ENCODE measurements at regions not wholly inside any gene's neighbourhood (a gene's known extent, or its start where the extent isn't known, plus 50 kb on each side); places are given as distances from the start of the nearest gene placed in this dataset.
A peak's percentile ranks its signal among the peaks of the same experiment; 100 is the strongest.
"Not testable (repeated sequence)": the region's sequence is repeated elsewhere in the genome, so short reads cannot be mapped to it uniquely, and the experiment has no call there.

DNA sequence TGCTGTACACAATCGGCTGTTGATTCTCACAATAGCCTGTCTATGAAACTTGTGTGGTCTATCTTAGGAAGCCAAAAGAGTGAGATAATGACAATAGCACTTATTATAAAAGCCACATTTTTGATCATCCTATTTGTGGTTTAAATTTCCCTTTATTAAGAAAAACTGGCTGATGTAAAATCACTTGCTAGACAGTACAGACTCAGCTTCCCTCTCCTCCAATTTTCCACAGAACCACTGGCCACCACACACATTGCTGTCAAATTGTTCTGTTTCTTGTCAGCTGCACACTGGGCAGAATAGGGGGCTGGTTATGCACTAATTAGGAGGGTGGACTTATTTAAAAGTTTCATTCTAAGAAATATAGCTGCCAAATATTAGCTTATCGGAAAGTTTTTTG is 425.9 kb downstream of the EPHA3 start:
- DNase-seq, result no peak
- in situ Hi-C loops (cut with HindIII; ENCODE audit: low pct_ligation_motif_present, low pct_unique_long_range_greater_than_20kb, low sequenced_read_pairs), result no loop called here

DNA sequence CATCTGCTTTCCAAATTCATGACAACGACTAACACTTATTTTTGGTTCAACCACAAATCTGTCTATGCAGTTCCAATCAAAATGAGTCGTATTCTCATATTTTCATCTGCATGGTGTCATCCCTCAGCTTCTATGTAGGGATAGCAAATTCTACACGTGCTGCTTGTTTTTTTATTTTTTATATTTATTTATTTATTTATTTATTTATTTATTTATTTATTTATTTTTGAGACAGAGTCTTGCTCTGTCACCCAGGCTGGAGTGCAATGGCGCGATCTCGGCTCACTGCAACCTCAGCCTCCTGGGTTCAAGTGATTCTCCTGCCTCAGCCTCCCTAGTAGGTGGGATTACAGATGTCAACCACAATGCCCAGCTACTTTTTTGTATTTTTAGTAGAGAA is 447.2 kb downstream of the EPHA3 start:
- in situ Hi-C loops (cut with HindIII; ENCODE audit: low pct_ligation_motif_present, low pct_unique_long_range_greater_than_20kb, low sequenced_read_pairs); DNase-seq: not testable (repeated sequence)

DNA sequence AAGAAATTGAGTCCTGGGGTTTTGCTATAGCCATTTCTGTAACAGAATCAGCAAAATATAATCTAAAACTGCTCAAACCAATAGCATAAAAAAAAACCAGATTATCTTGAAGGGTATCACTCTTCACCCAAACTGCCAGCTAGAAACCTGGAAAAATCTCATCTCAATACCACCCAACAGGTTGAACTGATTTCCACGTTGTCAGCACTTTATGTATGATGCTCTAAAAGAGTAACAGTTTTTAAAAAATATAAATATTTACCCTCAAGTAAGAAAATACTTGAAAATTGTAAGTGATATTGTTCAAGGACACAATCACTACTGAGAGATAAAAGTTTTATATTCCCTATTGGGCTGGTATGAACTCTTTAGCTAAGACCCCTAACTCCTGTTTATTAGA is 451.3 kb downstream of the EPHA3 start:
- DNase-seq, result no peak
- in situ Hi-C loops (cut with HindIII; ENCODE audit: low pct_ligation_motif_present, low pct_unique_long_range_greater_than_20kb, low sequenced_read_pairs), result no loop called here

- DNase-seq, result no peak
- in situ Hi-C loops (cut with HindIII; ENCODE audit: low pct_ligation_motif_present, low pct_unique_long_range_greater_than_20kb, low sequenced_read_pairs), result no loop called here
Measured at GRCh38 chr3:89560568-89560967, 453.1 kb downstream of the EPHA3 start.

DNA sequence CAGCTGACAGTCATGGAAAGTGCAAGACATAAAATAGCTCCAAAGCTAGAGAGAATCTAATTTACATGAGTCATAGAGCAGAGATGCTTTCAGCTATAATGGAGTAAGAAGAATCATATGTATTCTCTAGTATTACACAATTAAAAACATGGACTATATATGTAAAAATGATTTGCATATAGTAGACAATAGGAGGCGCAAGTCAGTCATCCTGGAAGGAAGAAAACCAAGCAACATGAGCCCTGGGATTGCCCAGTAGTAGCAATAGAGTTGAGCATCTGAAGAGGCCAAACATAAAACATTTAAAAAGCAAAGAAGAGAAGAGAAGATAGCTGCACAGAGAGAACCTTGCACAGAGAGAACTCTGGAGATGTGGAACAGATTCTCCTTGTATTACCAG is 455.0 kb downstream of the EPHA3 start:
- DNase-seq, result peak; percentile 1
- in situ Hi-C loops (cut with HindIII; ENCODE audit: low pct_ligation_motif_present, low pct_unique_long_range_greater_than_20kb, low sequenced_read_pairs), result no loop called here

DNA sequence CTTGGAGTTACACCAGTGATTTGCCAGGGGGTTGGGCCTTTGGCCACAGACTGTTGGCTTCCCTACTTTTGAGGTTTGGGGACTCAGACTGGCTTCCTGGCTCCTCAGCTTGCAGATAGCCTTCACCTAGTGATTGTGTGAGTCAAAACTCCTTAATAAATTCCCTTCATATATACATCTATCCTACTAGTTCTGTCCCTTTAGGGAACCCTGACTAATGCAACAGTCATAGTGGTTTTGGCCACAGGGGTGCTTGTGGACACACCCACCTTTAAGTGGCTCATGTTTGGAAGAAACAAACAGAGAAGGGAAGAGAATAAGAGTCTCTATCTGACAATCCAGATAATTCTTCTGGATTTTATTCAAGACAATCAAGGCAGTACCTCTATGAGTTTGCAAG is 457.7 kb downstream of the EPHA3 start:
- DNase-seq, result no peak
- in situ Hi-C loops (cut with HindIII; ENCODE audit: low pct_ligation_motif_present, low pct_unique_long_range_greater_than_20kb, low sequenced_read_pairs), result no loop called here

DNA sequence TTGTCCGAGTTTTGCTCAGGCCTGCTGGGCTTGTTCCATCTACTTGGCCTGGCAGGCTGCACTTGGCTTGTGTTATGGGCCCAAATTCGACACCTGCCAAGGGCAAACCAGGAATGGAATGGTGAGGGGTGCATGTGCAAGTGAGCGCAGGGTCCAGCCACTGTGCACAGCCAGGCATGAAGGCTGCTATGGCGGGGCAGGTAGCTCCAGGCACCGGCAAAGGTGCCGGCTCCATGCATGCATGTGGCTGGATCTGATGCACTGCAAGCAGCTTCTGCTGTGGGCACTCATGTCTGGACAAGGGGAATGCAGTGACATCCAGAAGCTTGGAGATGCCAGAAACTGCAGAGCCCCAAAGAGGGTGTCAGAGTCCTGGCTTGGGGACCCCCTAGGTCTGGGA is 463.0 kb downstream of the EPHA3 start:
- no peak for DNase-seq
- in situ Hi-C loops (cut with HindIII; ENCODE audit: low pct_ligation_motif_present, low pct_unique_long_range_greater_than_20kb, low sequenced_read_pairs), result no loop called here

- in situ Hi-C loops (cut with HindIII; ENCODE audit: low pct_ligation_motif_present, low pct_unique_long_range_greater_than_20kb, low sequenced_read_pairs), result no loop called here
- no peak for DNase-seq
Measured at GRCh38 chr3:89571298-89571697, 463.9 kb downstream of the EPHA3 start.

- DNase-seq, result no peak
- in situ Hi-C loops (cut with HindIII; ENCODE audit: low pct_ligation_motif_present, low pct_unique_long_range_greater_than_20kb, low sequenced_read_pairs), result no loop called here
Measured at GRCh38 chr3:89571707-89572106, 464.3 kb downstream of the EPHA3 start.

DNA sequence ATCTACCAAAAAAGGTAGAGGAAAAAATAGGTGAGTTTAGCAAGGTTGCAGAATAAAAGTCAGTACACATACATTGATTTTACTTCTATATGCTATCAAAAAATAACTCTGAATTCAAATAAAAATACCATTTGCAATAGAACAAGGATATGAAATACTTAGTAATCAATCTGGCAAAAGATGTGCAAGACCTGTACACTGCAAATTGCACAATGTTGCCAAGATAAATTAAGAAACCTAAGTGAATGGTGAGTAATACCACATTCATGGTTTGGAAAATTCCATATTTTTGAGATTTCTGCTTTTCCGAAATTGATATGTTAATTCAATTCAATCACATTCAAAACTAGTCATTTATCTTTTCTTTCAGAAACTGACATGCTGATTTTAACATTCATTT is 464.8 kb downstream of the EPHA3 start:
- DNase-seq, result no peak
- in situ Hi-C loops (cut with HindIII; ENCODE audit: low pct_ligation_motif_present, low pct_unique_long_range_greater_than_20kb, low sequenced_read_pairs), result no loop called here

GRCh38 chr3:89576417-89576816 is 469.0 kb downstream of the EPHA3 start:
- in situ Hi-C loops (cut with HindIII; ENCODE audit: low pct_ligation_motif_present, low pct_unique_long_range_greater_than_20kb, low sequenced_read_pairs), result no loop called here

GRCh38 chr3:89577637-89578530 is 470.5 kb downstream of the EPHA3 start:
- in situ Hi-C loops (cut with HindIII; ENCODE audit: low pct_ligation_motif_present, low pct_unique_long_range_greater_than_20kb, low sequenced_read_pairs), result no loop called here
- no peak for DNase-seq

More at GRCh38 chr3:89576417-89576816, 469.0 kb downstream of the EPHA3 start:
- no peak for DNase-seq

GRCh38 chr3:89580859-89581258 is 473.4 kb downstream of the EPHA3 start:
- in situ Hi-C loops (cut with HindIII; ENCODE audit: low pct_ligation_motif_present, low pct_unique_long_range_greater_than_20kb, low sequenced_read_pairs), result no loop called here

GRCh38 chr3:89584398-89584797 is 477.0 kb downstream of the EPHA3 start:
- in situ Hi-C loops (cut with HindIII; ENCODE audit: low pct_ligation_motif_present, low pct_unique_long_range_greater_than_20kb, low sequenced_read_pairs), result no loop called here
- DNase-seq, result no peak

More at GRCh38 chr3:89580859-89581258, 473.4 kb downstream of the EPHA3 start:
- DNase-seq, result no peak

- in situ Hi-C loops (cut with HindIII; ENCODE audit: low pct_ligation_motif_present, low pct_unique_long_range_greater_than_20kb, low sequenced_read_pairs), result no loop called here
- no peak for DNase-seq
Measured at GRCh38 chr3:89586256-89586655, 478.8 kb downstream of the EPHA3 start.

DNA sequence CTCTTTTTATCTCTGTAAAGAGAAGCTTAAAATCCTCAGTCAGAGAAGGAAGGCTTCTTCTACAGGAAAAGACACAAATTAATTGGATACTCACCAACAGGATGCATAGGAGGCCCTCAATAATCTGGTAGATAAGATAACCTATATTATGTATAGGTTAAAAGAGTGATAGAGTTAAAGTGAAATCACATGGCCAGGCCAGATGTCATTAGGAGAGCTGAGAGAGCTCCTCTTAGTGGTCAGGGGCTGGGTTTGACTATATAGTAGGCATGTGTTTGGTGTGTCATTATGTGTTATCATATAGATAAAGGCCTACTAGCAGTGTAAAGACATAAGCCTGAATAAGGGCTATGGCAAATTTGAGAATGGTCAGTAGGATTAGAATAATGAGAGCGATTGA is 479.3 kb downstream of the EPHA3 start:
- in situ Hi-C loops (cut with HindIII; ENCODE audit: low pct_ligation_motif_present, low pct_unique_long_range_greater_than_20kb, low sequenced_read_pairs), result no loop called here
- no peak for DNase-seq

DNA sequence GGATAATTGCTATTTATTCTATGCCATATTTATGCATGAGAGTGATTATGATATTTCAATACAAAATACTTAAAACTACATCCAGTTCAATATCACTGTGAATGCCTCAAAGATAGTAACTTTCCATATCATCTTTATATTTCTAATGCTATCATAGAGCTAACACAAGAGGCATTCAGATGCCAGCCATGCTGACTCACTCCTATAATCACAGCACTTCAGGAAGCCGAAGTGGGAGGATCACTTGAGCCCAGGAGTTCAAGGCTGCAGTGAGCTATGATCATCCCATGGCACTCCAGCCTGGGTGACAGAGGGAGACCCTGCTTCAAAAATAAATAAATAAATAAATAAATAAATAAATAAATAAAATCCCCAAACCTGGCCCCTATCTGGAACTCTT is 498.7 kb downstream of the EPHA3 start:
- in situ Hi-C loops (cut with HindIII; ENCODE audit: low pct_ligation_motif_present, low pct_unique_long_range_greater_than_20kb, low sequenced_read_pairs), result no loop called here
- no peak for DNase-seq

GRCh38 chr3:89612027-89612426 is 504.6 kb downstream of the EPHA3 start:
- in situ Hi-C loops (cut with HindIII; ENCODE audit: low pct_ligation_motif_present, low pct_unique_long_range_greater_than_20kb, low sequenced_read_pairs), result no loop called here

GRCh38 chr3:89613241-89613640 is 505.8 kb downstream of the EPHA3 start:
- no peak for DNase-seq
- in situ Hi-C loops (cut with HindIII; ENCODE audit: low pct_ligation_motif_present, low pct_unique_long_range_greater_than_20kb, low sequenced_read_pairs), result no loop called here

More at GRCh38 chr3:89612027-89612426, 504.6 kb downstream of the EPHA3 start:
- DNase-seq, result no peak

GRCh38 chr3:89617706-89618105 is 510.3 kb downstream of the EPHA3 start:
- in situ Hi-C loops (cut with HindIII; ENCODE audit: low pct_ligation_motif_present, low pct_unique_long_range_greater_than_20kb, low sequenced_read_pairs), result no loop called here
- DNase-seq, result no peak

All from ACHN (cell line).